ENCODE measurements at regions not wholly inside any gene's neighbourhood (a gene's known extent, or its start where the extent isn't known, plus 50 kb on each side); places are given as distances from the start of the nearest gene placed in this dataset.
A peak's percentile ranks its signal among the peaks of the same experiment; 100 is the strongest.

DNA sequence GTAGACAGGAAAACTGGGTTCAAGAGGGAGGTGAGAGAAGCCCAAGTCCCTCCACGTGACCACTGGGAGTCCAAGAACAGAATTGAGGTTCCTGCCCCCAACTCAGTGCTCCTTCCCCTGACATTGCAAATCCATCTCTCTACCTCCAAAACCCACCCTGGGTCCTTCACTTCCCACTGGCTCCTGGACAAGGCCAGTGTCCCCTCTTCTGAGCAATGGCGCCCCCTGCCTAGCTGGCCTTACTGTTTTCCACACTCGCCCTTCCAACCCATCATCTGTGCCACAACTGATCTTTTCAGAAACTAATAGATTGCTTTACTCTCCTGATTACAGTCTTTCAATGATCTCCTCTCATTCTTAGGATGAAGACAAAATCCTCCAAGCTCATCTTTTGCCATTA is 200.3 kb downstream of the ANKRD60 start:
- no peaks in the 10 kb centered on the region for H3K27me3 ChIP-seq
- H3K9me3 ChIP-seq, result no peaks in the 10 kb centered on the region
- intact Hi-C loops (cut with DNase I; ENCODE audit: low total_unique reads), result no loop called here
- TF ChIP-seq POLR2A (IDR thresholded peaks at IDR 0.05), result no peak
- TF ChIP-seq, protein P1, sequence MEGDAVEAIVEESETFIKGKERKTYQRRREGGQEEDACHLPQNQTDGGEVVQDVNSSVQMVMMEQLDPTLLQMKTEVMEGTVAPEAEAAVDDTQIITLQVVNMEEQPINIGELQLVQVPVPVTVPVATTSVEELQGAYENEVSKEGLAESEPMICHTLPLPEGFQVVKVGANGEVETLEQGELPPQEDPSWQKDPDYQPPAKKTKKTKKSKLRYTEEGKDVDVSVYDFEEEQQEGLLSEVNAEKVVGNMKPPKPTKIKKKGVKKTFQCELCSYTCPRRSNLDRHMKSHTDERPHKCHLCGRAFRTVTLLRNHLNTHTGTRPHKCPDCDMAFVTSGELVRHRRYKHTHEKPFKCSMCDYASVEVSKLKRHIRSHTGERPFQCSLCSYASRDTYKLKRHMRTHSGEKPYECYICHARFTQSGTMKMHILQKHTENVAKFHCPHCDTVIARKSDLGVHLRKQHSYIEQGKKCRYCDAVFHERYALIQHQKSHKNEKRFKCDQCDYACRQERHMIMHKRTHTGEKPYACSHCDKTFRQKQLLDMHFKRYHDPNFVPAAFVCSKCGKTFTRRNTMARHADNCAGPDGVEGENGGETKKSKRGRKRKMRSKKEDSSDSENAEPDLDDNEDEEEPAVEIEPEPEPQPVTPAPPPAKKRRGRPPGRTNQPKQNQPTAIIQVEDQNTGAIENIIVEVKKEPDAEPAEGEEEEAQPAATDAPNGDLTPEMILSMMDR (IDR thresholded peaks at IDR 0.05 in 4 of 5, conservative IDR thresholded peaks at IDR 0.05 in 1 of 5), result peak in 1 of 5 experiments; percentile 16
- in situ Hi-C loops (cut with MboI; ENCODE audit: low sequenced_read_pairs in 4 of 4), result no loop called here
- no peak overlapping the region for H3K27ac ChIP-seq
- H3K4me1 ChIP-seq, result no peaks in the 10 kb centered on the region
- no peak for DNase-seq
- no peak for ATAC-seq
- no peaks in the 10 kb centered on the region for H3K36me3 ChIP-seq
- H3K4me3 ChIP-seq, result no peak overlapping the region

GRCh38 chr20:58026361-58026760 is 202.1 kb downstream of the ANKRD60 start:
- Histone ChIP-seq H3K4me1 (peaks cover 0 to 3% of the 10 kb centered on the region in 2 donors), H3K36me3 (no peaks in the 10 kb centered on the region), H3K27ac (no peak overlapping the region), H3K4me3 (no peak overlapping the region), H3K27me3 (no peaks in the 10 kb centered on the region), H3K9me3 (no peaks in the 10 kb centered on the region)
- intact Hi-C loops (cut with DNase I; ENCODE audit: low total_unique reads) (no loop called here), in situ Hi-C loops (cut with MboI; ENCODE audit: low sequenced_read_pairs in 4 of 4) (no loop called here)
- no peak for TF ChIP-seq POLR2A (IDR thresholded peaks at IDR 0.05)
- TF ChIP-seq, protein P1 (IDR thresholded peaks at IDR 0.05 in 4 of 5, conservative IDR thresholded peaks at IDR 0.05 in 1 of 5), result no peak
- no peak for DNase-seq
- no peak for ATAC-seq

GRCh38 chr20:58025233-58025632 is 203.2 kb downstream of the ANKRD60 start:
- Histone ChIP-seq H3K4me1 (peaks cover 7 to 15% of the 10 kb centered on the region in 2 donors), H3K27ac (peak overlapping the region in 1 of 4 donors; percentile 20), H3K4me3 (no peak overlapping the region), H3K9me3 (no peaks in the 10 kb centered on the region), H3K27me3 (no peaks in the 10 kb centered on the region), H3K36me3 (no peaks in the 10 kb centered on the region)
- intact Hi-C loops (cut with DNase I; ENCODE audit: low total_unique reads), result no loop called here
- in situ Hi-C loops (cut with MboI; ENCODE audit: low sequenced_read_pairs in 4 of 4), result no loop called here
- peak in 1 of 2 donors; percentile 11 for ATAC-seq
- no peak for DNase-seq
- TF ChIP-seq, protein P1 (IDR thresholded peaks at IDR 0.05 in 4 of 5, conservative IDR thresholded peaks at IDR 0.05 in 1 of 5), result no peak
- TF ChIP-seq POLR2A (IDR thresholded peaks at IDR 0.05), result no peak

DNA sequence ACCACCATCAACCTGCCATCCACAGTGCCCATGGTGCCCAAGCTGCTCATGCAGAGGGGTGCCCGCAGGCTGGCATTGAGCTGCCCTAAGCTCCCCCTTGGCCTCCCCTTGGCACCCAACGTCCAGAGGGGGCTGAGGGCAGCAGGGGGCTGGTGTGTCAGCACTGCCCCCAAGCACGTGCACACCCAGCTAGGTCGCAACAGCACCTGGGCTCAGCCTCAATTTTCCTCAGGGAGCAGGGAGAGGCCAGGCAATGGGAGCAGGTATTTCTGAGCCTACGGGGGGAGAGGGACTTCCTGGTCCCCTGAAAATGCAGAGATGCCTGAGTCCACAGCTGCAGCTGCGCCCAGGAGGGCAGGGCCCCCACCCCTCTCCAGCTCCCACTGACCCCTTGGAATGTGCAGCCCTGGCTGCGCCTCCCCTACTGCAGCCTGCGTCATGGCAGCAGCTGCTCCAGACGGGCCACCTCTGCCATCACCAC is 204.2 kb downstream of the ANKRD60 start:
- H3K27ac ChIP-seq, result no peak overlapping the region
- in situ Hi-C loops (cut with MboI; ENCODE audit: low sequenced_read_pairs in 4 of 4) (no loop called here), intact Hi-C loops (cut with DNase I; ENCODE audit: low total_unique reads) (no loop called here)
- H3K9me3 ChIP-seq, result no peaks in the 10 kb centered on the region
- H3K36me3 ChIP-seq, result no peaks in the 10 kb centered on the region
- H3K4me3 ChIP-seq, result no peak overlapping the region
- no peaks in the 10 kb centered on the region for H3K27me3 ChIP-seq
- no peak for ATAC-seq
- no peak for TF ChIP-seq POLR2A (IDR thresholded peaks at IDR 0.05)
- H3K4me1 ChIP-seq, result peaks cover 15 to 24% of the 10 kb centered on the region in 2 donors
- no peak for DNase-seq

DNA sequence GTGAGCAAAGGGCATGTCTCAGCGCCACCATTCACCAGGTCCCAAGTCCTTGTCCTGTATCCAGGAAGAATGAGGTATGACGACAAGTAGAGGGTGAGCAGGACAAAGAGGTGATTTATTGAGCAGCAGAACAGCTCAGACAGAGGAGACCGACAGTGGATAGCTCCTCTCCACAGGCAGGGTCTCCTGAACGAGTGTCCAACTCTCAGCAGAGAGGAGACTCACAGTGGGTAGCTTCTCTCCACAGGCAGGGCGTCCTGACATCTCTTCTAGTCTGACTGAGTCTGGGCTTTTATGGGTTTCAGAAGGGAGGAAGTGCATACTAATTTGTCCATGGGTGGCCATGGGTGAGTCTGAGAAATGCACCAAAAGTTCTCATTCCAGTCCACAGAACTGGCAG is 204.7 kb downstream of the ANKRD60 start:
- no peak for DNase-seq
- intact Hi-C loops (cut with DNase I; ENCODE audit: low total_unique reads), result no loop called here

More for the DNA sequence above, 204.7 kb downstream of the ANKRD60 start:
- in situ Hi-C loops (cut with MboI; ENCODE audit: low sequenced_read_pairs in 4 of 4), result no loop called here
- Histone ChIP-seq H3K27me3 (no peaks in the 10 kb centered on the region), H3K27ac (no peak overlapping the region), H3K36me3 (no peaks in the 10 kb centered on the region), H3K9me3 (no peaks in the 10 kb centered on the region), H3K4me3 (no peak overlapping the region), H3K4me1 (peaks cover 15 to 24% of the 10 kb centered on the region in 2 donors)
- no peak for TF ChIP-seq POLR2A (IDR thresholded peaks at IDR 0.05)
- TF ChIP-seq, protein P1 (IDR thresholded peaks at IDR 0.05 in 4 of 5, conservative IDR thresholded peaks at IDR 0.05 in 1 of 5), result no peak
- ATAC-seq, result no peak
